Right hindlimb (tissue), 1 donor: ENCODE measurements at regions not wholly inside any gene's neighbourhood (a gene's known extent, or its start where the extent isn't known, plus 50 kb on each side); places are given as distances from the start of the nearest gene placed in this dataset.
A peak's percentile ranks its signal among the peaks of the same experiment; 100 is the strongest.

ENCODE experiments used
- DNase-seq: peaks from one replicate; pipeline ENCODE4 v3.0.0-alpha.2; 2018

DNA sequence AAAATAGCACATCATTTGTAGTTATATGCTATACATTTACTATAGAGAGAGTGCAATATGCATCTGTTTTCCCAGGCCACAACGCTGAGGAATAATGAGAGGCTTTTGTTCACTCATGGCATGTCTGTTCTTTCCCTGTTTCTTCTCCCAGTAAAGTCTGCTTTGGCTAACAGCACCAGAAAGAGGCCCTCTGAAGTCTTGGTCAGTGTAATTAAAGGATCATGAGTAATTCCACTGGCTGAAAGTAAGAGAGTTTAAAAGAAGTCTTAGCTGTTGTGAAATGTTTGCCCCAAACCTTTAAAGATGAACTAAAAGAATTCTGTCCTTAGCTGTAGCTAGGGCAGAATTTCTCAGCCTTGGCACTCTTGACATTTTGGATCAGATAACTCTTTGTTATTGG is 228.8 kb downstream of the TLE4 start:
- DNase-seq = no peak

DNA sequence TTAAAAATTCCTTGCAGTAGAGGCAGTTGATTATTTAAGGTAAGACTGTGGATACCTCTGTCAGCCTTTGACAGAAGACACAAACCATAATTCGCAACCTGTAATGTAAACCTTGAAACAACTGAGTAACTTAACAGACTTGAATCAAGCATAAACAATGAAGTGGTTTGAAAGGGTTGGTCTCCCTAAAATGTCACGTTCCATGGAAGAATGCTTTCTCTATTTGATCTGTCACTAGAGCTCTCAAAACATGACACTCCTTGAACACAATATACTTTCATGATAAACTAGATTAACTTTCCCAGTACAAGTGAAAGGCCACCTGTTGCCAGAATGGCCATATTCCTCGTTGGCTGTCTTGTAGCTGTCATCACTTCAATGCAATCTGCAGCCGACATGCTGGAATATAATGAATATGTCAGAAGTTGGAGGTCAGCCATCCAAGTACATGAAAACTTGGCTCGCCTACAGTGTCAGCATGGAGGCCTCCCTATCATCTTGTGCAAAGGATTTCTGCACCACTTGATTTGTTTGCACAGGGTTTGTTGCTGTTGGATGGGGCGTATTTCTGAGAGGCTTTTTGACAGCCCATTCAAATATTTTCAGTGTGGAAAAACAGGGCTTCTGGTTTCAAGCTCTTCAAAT is 228.0 kb downstream of the TLE4 start:
- DNase-seq = peak; percentile 64

- no peak for DNase-seq
Observed at GRCh38 chr9:79798450-79798849, 226.7 kb downstream of the TLE4 start.

- no peak for DNase-seq
Observed at GRCh38 chr9:79796411-79796810, 224.6 kb downstream of the TLE4 start.

DNA sequence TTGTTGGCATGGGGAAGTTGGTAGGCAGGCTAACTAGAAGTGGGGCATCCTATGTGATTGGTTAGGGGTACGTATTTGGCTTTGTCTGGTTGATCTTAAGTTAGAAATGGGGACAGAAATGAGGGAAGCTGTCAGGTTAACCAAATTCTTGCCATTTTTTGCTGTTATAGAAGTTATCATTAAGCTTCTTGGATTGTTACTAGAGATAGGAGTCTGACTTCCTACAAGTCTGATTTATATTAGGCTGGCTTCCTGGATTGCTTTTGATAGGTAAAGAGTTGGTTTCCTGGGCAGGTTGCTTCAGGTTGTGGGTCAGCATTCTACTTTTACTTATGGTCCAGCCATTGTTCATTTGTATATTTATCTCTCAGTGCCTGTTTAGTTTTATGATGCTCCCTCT is 216.9 kb downstream of the TLE4 start:
- no peak for DNase-seq

- no peak for DNase-seq
Observed at GRCh38 chr9:79781263-79781662, 209.5 kb downstream of the TLE4 start.

- DNase-seq = no peak
Observed at GRCh38 chr9:79780559-79780958, 208.8 kb downstream of the TLE4 start.

- DNase-seq = no peak
Observed at GRCh38 chr9:79779901-79780300, 208.1 kb downstream of the TLE4 start.

DNA sequence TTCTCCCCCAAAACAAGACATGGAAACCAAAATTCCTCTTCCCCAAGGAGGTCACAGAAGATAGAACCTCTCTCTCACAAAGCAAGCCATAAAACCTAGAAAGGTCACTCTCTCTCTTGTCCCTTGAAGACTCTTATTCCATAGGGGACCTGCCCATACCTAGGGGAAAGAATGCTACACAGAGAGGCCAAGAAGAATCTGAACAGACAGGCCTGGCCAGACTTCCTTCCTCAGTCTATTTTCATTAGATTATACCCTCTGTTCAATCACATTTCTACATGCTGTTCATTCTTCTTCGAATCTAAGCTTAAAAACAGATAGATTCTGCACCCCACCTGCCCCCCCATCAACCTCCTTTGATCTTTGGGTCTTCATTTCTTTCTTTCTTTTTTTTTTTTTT is 206.8 kb downstream of the TLE4 start:
- no peak for DNase-seq

DNA sequence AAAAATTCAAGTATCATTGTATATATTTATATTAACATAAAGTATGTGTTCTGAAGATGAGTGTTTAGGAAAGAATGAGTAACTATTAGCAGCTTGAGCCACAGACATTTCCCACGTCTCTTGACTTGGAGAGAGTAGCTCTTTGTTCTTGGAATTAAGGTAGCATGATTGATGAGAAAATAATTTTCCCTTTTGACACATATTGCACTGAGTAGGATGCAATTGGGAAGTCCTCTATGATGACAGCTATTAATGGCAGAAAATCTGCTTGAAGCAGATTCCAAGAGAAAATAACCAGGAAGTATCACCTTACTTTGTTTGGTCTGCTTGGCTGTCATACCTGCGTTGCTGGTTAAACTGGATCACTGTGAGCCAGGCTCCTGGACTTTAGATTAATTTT is 204.8 kb downstream of the TLE4 start:
- no peak for DNase-seq
